Adrenal gland (tissue), 5 donors: ENCODE measurements at regions not wholly inside any gene's neighbourhood (a gene's known extent, or its start where the extent isn't known, plus 50 kb on each side); places are given as distances from the start of the nearest gene placed in this dataset.

Experiments
- POLR2A ChIP-seq, 2 donors: fragments of 450-650 bp; IDR thresholded peaks; one replicate each; pipeline ENCODE4 v1.6.1; 2017; ENCODE audit warnings: antibody characterized with exemption in 2 of 2, mild to moderate bottlenecking in 2 of 2, moderate library complexity in 1 of 2
- TF ChIP-seq, protein P1 (sequence below), 6 experiments: fragments of 450-650 bp in 4 of 6; fragments of 200-600 bp in 2 of 6; sonication (generic) in 1 of 6; IDR thresholded peaks; 1 replicate in 5 of 6; 2 replicates in 1 of 6; pipeline versions ENCODE4 v1.5.1 to v1.8.0; 2016 to 2021; ENCODE audit warnings: antibody characterized with exemption in 6 of 6, mild to moderate bottlenecking in 2 of 6, moderate library complexity in 1 of 6
- donor health status: DM: no; HTN: no; CAD: no.

- TF ChIP-seq, protein P1, sequence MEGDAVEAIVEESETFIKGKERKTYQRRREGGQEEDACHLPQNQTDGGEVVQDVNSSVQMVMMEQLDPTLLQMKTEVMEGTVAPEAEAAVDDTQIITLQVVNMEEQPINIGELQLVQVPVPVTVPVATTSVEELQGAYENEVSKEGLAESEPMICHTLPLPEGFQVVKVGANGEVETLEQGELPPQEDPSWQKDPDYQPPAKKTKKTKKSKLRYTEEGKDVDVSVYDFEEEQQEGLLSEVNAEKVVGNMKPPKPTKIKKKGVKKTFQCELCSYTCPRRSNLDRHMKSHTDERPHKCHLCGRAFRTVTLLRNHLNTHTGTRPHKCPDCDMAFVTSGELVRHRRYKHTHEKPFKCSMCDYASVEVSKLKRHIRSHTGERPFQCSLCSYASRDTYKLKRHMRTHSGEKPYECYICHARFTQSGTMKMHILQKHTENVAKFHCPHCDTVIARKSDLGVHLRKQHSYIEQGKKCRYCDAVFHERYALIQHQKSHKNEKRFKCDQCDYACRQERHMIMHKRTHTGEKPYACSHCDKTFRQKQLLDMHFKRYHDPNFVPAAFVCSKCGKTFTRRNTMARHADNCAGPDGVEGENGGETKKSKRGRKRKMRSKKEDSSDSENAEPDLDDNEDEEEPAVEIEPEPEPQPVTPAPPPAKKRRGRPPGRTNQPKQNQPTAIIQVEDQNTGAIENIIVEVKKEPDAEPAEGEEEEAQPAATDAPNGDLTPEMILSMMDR (IDR thresholded peaks at IDR 0.05) = no peak
- TF ChIP-seq POLR2A (IDR thresholded peaks at IDR 0.05) = no peak
Observed at GRCh38 chr5:25330721-25331120, 685.9 kb upstream of the CDH10 start.
